Naive thymus-derived CD8-positive, alpha-beta T cell (primary cell): ENCODE measurements at regions not wholly inside any gene's neighbourhood (a gene's known extent, or its start where the extent isn't known, plus 50 kb on each side); places are given as distances from the start of the nearest gene placed in this dataset.
"Not testable (repeated sequence)": the region's sequence is repeated elsewhere in the genome, so short reads cannot be mapped to it uniquely, and the experiment has no call there.

Experiments
- ATAC-seq, 2 donors: fragments of 150-1000 bp; cut with Tn5 transposase in 1 of 2; sonication (Bioruptor Pico), chemical (Tn5 transposase) in 1 of 2; 1 replicate in 1 of 2; 2 replicates in 1 of 2; pipeline ENCODE4 v1.10.0; 2021; ENCODE audit warnings: mild to moderate bottlenecking in 2 of 2, moderate library complexity in 2 of 2
- POLR2A ChIA-PET: fragments of 350-600 bp; sonication (Branson Sonifier 250); formaldehyde crosslinking; loops from one replicate; lab custom pipeline; 2021; ENCODE audit warnings: antibody characterized with exemption; lab: Charles Lee
- DNase-seq, 10 donors: peaks; one replicate each; pipeline versions ENCODE4 v3.0.0 to v3.0.0-alpha.2; 2020 to 2022
- H3K27ac Mint-ChIP-seq, 10 donors: one replicate each; pipeline ENCODE4 v1.8.0; 2020 to 2022; ENCODE audit warnings: mild to moderate bottlenecking in 10 of 10, mixed read lengths in 10 of 10, moderate library complexity in 4 of 10, inconsistent platforms in 1 of 10
- H3K27me3 Mint-ChIP-seq, 5 donors: one replicate each; pipeline ENCODE4 v1.8.0; 2021 to 2022; ENCODE audit warnings: mixed read lengths in 5 of 5
- H3K36me3 Mint-ChIP-seq, 3 donors: one replicate each; pipeline ENCODE4 v1.8.0; 2020 to 2022; ENCODE audit warnings: mixed read lengths in 3 of 3, mild to moderate bottlenecking in 2 of 3, inconsistent platforms in 1 of 3
- H3K4me1 Mint-ChIP-seq, 4 donors: one replicate each; pipeline ENCODE4 v1.8.0; 2021 to 2022; ENCODE audit warnings: mixed read lengths in 4 of 4
- H3K4me3 Mint-ChIP-seq, 10 donors: one replicate each; pipeline ENCODE4 v1.8.0; 2020 to 2022; ENCODE audit warnings: mild to moderate bottlenecking in 10 of 10, mixed read lengths in 10 of 10, moderate library complexity in 6 of 10, inconsistent platforms in 1 of 10
- H3K9me3 Mint-ChIP-seq, 9 donors: one replicate each; pipeline ENCODE4 v1.8.0; 2020 to 2022; ENCODE audit warnings: mixed read lengths in 9 of 9, mild to moderate bottlenecking in 3 of 9, inconsistent platforms in 1 of 9, moderate library complexity in 1 of 9

DNA sequence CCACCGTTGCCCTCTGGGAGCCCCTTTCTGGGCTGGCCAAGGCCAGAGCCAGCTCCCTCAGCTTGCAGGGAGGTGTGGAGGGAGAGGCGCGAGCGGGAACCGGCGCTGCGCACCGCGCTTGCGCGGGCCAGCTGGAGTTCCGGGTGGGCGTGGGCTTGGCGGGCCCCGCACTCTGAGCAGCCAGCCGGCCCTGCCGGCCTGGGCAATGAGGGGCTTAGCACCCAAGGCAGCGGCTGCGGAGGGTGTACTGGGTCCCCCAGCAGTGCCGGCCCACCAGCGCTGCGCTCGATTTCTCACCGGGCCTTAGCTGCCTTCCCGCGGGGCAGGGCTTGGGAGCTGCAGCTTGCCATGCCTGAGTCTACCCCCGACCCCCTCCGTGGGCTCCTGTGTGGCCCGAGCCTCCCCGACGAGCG lies 177.7 kb upstream of the FIGN start:
- POLR2A ChIA-PET, H3K36me3 Mint-ChIP-seq, H3K4me1 Mint-ChIP-seq, H3K27me3 Mint-ChIP-seq, H3K4me3 Mint-ChIP-seq, ATAC-seq, DNase-seq, H3K27ac Mint-ChIP-seq: not testable (repeated sequence)
- peaks cover 0 to 13% (median 5%) of the 10 kb centered on the region in 9 donors for H3K9me3 Mint-ChIP-seq

GRCh38 chr2:163909411-163910080 lies 173.7 kb upstream of the FIGN start:
- Mint-ChIP-seq H3K4me1 (no peaks in the 10 kb centered on the region), H3K36me3 (no peaks in the 10 kb centered on the region), H3K27ac (no peak overlapping the region), H3K4me3 (no peak overlapping the region), H3K9me3 (peaks cover 0 to 9% (median 5%) of the 10 kb centered on the region in 9 donors), H3K27me3 (no peaks in the 10 kb centered on the region)
- POLR2A ChIA-PET, result no interaction called here
- ATAC-seq (no peak), DNase-seq (no peak)

- ATAC-seq (no peak), DNase-seq (no peak)
- Mint-ChIP-seq H3K27ac (no peak overlapping the region), H3K36me3 (no peaks in the 10 kb centered on the region), H3K27me3 (no peaks in the 10 kb centered on the region), H3K4me3 (no peak overlapping the region), H3K9me3 (peaks cover under 1 to 15% (median 7%) of the 10 kb centered on the region in 9 donors), H3K4me1 (no peaks in the 10 kb centered on the region)
- POLR2A ChIA-PET, result no interaction called here
These were observed 170.6 kb upstream of the FIGN start for GRCh38 chr2:163906410-163906809.

DNA sequence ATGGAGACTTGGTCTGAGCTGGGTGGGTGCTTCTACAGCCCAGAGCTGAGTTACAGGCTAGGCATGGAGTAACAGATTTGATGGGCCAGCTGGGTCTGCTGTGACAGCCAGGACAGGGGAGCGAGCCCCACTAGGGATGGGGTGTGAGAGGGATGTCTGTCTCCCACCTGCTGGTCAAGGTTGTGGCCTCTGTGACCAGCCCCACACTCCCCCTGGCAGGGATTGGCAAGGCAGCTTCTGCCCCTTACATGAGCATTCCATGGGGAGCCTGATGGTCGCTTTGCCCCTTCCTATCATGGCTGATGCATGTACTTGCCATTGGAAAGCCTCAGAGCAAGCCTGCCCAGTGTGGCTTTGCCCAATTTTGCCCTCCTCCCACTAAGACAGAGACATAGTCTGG lies 162.0 kb upstream of the FIGN start:
- Mint-ChIP-seq H3K27ac (no peak overlapping the region), H3K4me3 (no peak overlapping the region), H3K27me3 (peaks cover 0 to 3% (median 0%) of the 10 kb centered on the region in 5 donors), H3K36me3 (peaks cover 0 to 3% (median 0%) of the 10 kb centered on the region in 3 donors), H3K4me1 (no peaks in the 10 kb centered on the region), H3K9me3 (peaks cover 14 to 34% (median 19%) of the 10 kb centered on the region in 9 donors)
- POLR2A ChIA-PET, result no interaction called here
- DNase-seq (no peak), ATAC-seq (no peak)

GRCh38 chr2:163893444-163893843 lies 157.6 kb upstream of the FIGN start:
- H3K36me3 Mint-ChIP-seq, POLR2A ChIA-PET, DNase-seq, H3K27me3 Mint-ChIP-seq, ATAC-seq, H3K4me3 Mint-ChIP-seq, H3K4me1 Mint-ChIP-seq, H3K27ac Mint-ChIP-seq: not testable (repeated sequence)
- H3K9me3 Mint-ChIP-seq, result peaks cover 2 to 27% (median 12%) of the 10 kb centered on the region in 9 donors

GRCh38 chr2:163888591-163888990 lies 152.8 kb upstream of the FIGN start:
- Mint-ChIP-seq H3K27ac (peak overlapping the region in 1 of 10 donors; percentile 37), H3K4me1 (no peaks in the 10 kb centered on the region), H3K36me3 (peaks cover 0 to 7% (median 0%) of the 10 kb centered on the region in 3 donors), H3K27me3 (peaks cover 0 to 5% (median 0%) of the 10 kb centered on the region in 5 donors), H3K4me3 (no peak overlapping the region), H3K9me3 (peaks cover 0 to 22% (median 8%) of the 10 kb centered on the region in 9 donors)
- no peak for ATAC-seq
- no peak for DNase-seq
- POLR2A ChIA-PET, result no interaction called here

GRCh38 chr2:163887182-163887581 lies 151.4 kb upstream of the FIGN start:
- ATAC-seq, result no peak
- Mint-ChIP-seq H3K36me3 (no peaks in the 10 kb centered on the region), H3K9me3 (peaks cover 0 to 10% (median 4%) of the 10 kb centered on the region in 9 donors), H3K4me3 (no peak overlapping the region), H3K27ac (no peak overlapping the region), H3K27me3 (no peaks in the 10 kb centered on the region), H3K4me1 (no peaks in the 10 kb centered on the region)
- no peak for DNase-seq
- POLR2A ChIA-PET, result no interaction called here

DNA sequence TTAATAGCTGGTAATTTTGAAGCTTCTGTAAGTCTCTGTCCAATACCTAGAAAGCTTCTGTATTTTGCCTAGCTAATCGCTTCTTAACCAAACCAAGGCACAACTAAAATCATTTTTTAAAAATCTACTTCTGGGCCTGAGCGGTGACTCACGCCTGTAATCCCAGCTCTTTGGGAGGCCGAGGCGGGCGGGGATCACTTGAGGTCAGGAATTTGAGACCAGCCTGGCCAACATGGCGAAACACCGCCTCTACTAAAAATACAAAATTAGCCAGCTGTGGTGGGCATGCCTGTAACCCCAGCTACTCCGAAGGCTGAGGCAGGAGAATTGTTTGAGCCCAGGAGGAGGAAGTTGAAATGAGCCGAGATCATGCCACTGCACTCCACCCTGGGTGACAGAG lies 148.6 kb upstream of the FIGN start:
- POLR2A ChIA-PET, result no interaction called here
- H3K27me3 Mint-ChIP-seq, result peaks cover 0 to 1% (median 0%) of the 10 kb centered on the region in 5 donors
- DNase-seq (no peak), ATAC-seq (no peak)
- no peaks in the 10 kb centered on the region for H3K36me3 Mint-ChIP-seq
- peaks cover 0 to 25% (median 4%) of the 10 kb centered on the region in 9 donors for H3K9me3 Mint-ChIP-seq
- H3K4me1 Mint-ChIP-seq, result no peaks in the 10 kb centered on the region
- no peak overlapping the region for H3K4me3 Mint-ChIP-seq
- H3K27ac Mint-ChIP-seq, result no peak overlapping the region

GRCh38 chr2:163878718-163879117 lies 142.9 kb upstream of the FIGN start:
- Mint-ChIP-seq H3K4me1 (no peaks in the 10 kb centered on the region), H3K36me3 (no peaks in the 10 kb centered on the region), H3K27ac (no peak overlapping the region), H3K27me3 (peaks cover 0 to 1% (median 0%) of the 10 kb centered on the region in 5 donors), H3K4me3 (no peak overlapping the region), H3K9me3 (peaks cover 0 to 33% (median 6%) of the 10 kb centered on the region in 9 donors)
- POLR2A ChIA-PET, result no interaction called here
- ATAC-seq (no peak), DNase-seq (no peak)

DNA sequence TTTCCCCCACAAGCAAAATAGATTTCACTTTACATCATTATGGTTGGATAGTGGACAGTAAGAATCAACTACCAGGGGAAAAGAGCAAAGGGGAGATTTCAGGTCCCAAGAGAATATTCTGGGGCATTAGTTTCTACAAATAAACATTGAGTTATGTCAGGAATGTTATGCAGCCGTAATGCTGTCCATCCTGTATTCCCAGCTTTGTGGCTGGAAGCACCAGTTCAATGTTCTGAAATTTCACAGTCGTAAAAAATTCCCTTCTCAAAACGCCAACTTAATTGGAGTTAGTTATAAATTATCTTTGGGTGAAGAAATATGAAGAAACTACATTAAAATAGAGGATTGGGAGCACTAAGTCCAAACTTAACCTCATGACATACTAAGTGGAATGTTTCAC lies 141.5 kb upstream of the FIGN start:
- DNase-seq (no peak), ATAC-seq (no peak)
- H3K4me1 Mint-ChIP-seq, result no peaks in the 10 kb centered on the region
- POLR2A ChIA-PET, result no interaction called here
- H3K27ac Mint-ChIP-seq, result no peak overlapping the region
- no peak overlapping the region for H3K4me3 Mint-ChIP-seq
- H3K27me3 Mint-ChIP-seq, result peaks cover 0 to 1% (median 0%) of the 10 kb centered on the region in 5 donors
- peaks cover 0 to 33% (median 6%) of the 10 kb centered on the region in 9 donors for H3K9me3 Mint-ChIP-seq
- no peaks in the 10 kb centered on the region for H3K36me3 Mint-ChIP-seq

- H3K4me3 Mint-ChIP-seq, result no peak overlapping the region
- POLR2A ChIA-PET, result no interaction called here
- peaks cover 0 to 21% (median 2%) of the 10 kb centered on the region in 9 donors for H3K9me3 Mint-ChIP-seq
These were observed 127.3 kb upstream of the FIGN start for GRCh38 chr2:163863073-163863472.

DNA sequence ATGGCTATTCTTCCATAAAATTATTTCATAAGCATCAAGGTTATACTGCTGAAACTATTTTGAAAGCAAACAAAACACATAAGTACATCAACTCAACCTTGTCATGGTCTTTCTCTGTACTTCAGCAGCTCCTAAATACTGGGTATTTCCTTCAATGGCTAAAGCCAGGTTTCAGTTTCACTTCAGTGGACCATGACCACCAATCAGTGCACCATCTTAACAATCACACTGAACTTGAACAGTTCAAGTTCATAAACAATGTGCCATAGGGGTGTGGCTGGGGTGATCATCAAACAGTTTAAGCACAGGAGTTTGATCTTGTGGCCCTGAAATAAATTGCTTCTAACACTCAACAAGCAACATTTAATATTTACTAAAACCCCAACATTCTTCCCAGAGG lies 124.1 kb upstream of the FIGN start:
- Mint-ChIP-seq H3K36me3 (no peaks in the 10 kb centered on the region), H3K27me3 (no peaks in the 10 kb centered on the region), H3K9me3 (peaks cover 0 to 10% (median 0%) of the 10 kb centered on the region in 9 donors), H3K4me3 (no peak overlapping the region), H3K4me1 (no peaks in the 10 kb centered on the region), H3K27ac (no peak overlapping the region)
- POLR2A ChIA-PET, result no interaction called here
- no peak for DNase-seq
- no peak for ATAC-seq

More at GRCh38 chr2:163863073-163863472, 127.3 kb upstream of the FIGN start:
- no peak overlapping the region for H3K27ac Mint-ChIP-seq
- no peaks in the 10 kb centered on the region for H3K27me3 Mint-ChIP-seq
- DNase-seq (no peak), ATAC-seq (no peak)
- no peaks in the 10 kb centered on the region for H3K36me3 Mint-ChIP-seq
- no peaks in the 10 kb centered on the region for H3K4me1 Mint-ChIP-seq

DNA sequence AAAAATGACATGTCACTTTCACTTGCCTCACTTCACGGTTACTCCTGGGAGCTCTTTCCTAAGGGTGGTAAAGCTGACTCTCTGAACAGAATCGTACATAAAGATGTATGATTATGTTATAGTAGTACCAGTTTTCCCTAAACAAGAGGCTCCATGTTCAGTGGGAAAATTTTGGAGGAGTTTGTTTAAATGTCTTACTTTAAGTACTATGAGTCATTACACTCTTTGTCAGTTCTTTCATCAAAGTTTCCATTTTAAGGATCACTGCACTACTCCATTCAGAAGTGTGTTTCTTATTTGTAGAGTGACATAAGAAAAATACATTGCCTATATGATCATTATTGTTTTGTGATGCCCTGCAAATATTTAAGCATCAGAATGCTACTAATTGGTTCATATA lies 121.1 kb upstream of the FIGN start:
- no peaks in the 10 kb centered on the region for H3K4me1 Mint-ChIP-seq
- POLR2A ChIA-PET, result no interaction called here
- H3K4me3 Mint-ChIP-seq, result no peak overlapping the region
- DNase-seq, result no peak
- H3K27ac Mint-ChIP-seq, result no peak overlapping the region
- no peaks in the 10 kb centered on the region for H3K27me3 Mint-ChIP-seq
- H3K9me3 Mint-ChIP-seq, result peaks cover 0 to 9% (median 0%) of the 10 kb centered on the region in 9 donors
- H3K36me3 Mint-ChIP-seq, result no peaks in the 10 kb centered on the region
- no peak for ATAC-seq

- H3K4me3 Mint-ChIP-seq, result no peak overlapping the region
- peaks cover 0 to 19% (median 0%) of the 10 kb centered on the region in 9 donors for H3K9me3 Mint-ChIP-seq
- no peak for ATAC-seq
- H3K4me1 Mint-ChIP-seq, result no peaks in the 10 kb centered on the region
- H3K27me3 Mint-ChIP-seq, result no peaks in the 10 kb centered on the region
- POLR2A ChIA-PET, result no interaction called here
- no peaks in the 10 kb centered on the region for H3K36me3 Mint-ChIP-seq
- DNase-seq, result no peak
- H3K27ac Mint-ChIP-seq, result no peak overlapping the region
These were observed 116.8 kb upstream of the FIGN start for GRCh38 chr2:163852616-163853015.
